Loucy (cell line): ENCODE measurements at regions not wholly inside any gene's neighbourhood (a gene's known extent, or its start where the extent isn't known, plus 50 kb on each side); places are given as distances from the start of the nearest gene placed in this dataset.

ENCODE experiments used
- H2AFZ ChIP-seq: fragments of 200-600 bp; sonication (generic); 2 replicates; pipeline ENCODE4 v1.6.0; 2016; ENCODE audit warnings: antibody characterized with exemption, mild to moderate bottlenecking, low read length, moderate library complexity
- H3F3A ChIP-seq: fragments of 200-600 bp; 2 replicates; pipeline ENCODE4 v1.6.0; 2016; ENCODE audit warnings: antibody characterized with exemption, low read depth, mild to moderate bottlenecking
- H3K27me3 ChIP-seq: fragments of 200-600 bp; sonication (generic); 2 replicates; pipeline ENCODE4 v1.6.1; 2014; ENCODE audit warnings: low read length, mild to moderate bottlenecking; ENCODE audit not compliant: insufficient read depth, poor library complexity, severe bottlenecking
- H3K36me3 ChIP-seq: fragments of 200-600 bp; sonication (generic); 2 replicates; pipeline ENCODE4 v1.6.1; 2016; ENCODE audit warnings: low read length; ENCODE audit not compliant: insufficient read depth
- H3K4me1 ChIP-seq: fragments of 200-600 bp; sonication (generic); 2 replicates; pipeline ENCODE4 v1.5.1; 2014; ENCODE audit warnings: low read length, mild to moderate bottlenecking; ENCODE audit not compliant: insufficient read depth, poor library complexity, severe bottlenecking
- H3K4me2 ChIP-seq: fragments of 200-600 bp; sonication (generic); 2 replicates; pipeline ENCODE4 v1.6.0; 2014; ENCODE audit warnings: antibody characterized with exemption, low read length, low read depth, mild to moderate bottlenecking; ENCODE audit not compliant: poor library complexity, severe bottlenecking
- H3K4me3 ChIP-seq: fragments of 200-600 bp; sonication (generic); 2 replicates; pipeline ENCODE4 v1.5.1; 2014; ENCODE audit warnings: low read length, mild to moderate bottlenecking, mixed read lengths; ENCODE audit not compliant: poor library complexity, severe bottlenecking
- H3K79me2 ChIP-seq: fragments of 200-600 bp; sonication (generic); 2 replicates; pipeline ENCODE4 v1.6.1; 2014; ENCODE audit warnings: low read length; ENCODE audit not compliant: insufficient read depth
- H3K9ac ChIP-seq: fragments of 200-600 bp; sonication (generic); 2 replicates; pipeline ENCODE4 v1.6.0; 2014; ENCODE audit warnings: mild to moderate bottlenecking, low read depth, low read length, moderate library complexity; ENCODE audit not compliant: poor library complexity, severe bottlenecking
- H3K9me2 ChIP-seq: fragments of 200-600 bp; sonication (generic); replicated peaks from 2 replicates; pipeline ENCODE4 v1.6.1; 2016; ENCODE audit warnings: low read depth, low read length, mixed read lengths
- H3K9me3 ChIP-seq: fragments of 200-600 bp; sonication (generic); 2 replicates; pipeline ENCODE4 v1.6.1; 2014; ENCODE audit warnings: mild to moderate bottlenecking, antibody characterized with exemption, low read length, low read depth; ENCODE audit not compliant: insufficient read depth
- H4K20me1 ChIP-seq: fragments of 200-600 bp; sonication (generic); 2 replicates; pipeline ENCODE4 v1.6.0; 2014; ENCODE audit warnings: antibody characterized with exemption, low read length, mild to moderate bottlenecking; ENCODE audit not compliant: insufficient read depth, poor library complexity, severe bottlenecking
- EZH2phosphoT487 ChIP-seq: fragments of 200-600 bp; IDR thresholded peaks from 2 replicates; pipeline ENCODE4 v1.6.1; 2018; ENCODE audit warnings: antibody characterized with exemption, mild to moderate bottlenecking, moderate library complexity, borderline replicate concordance
- TF ChIP-seq, protein P1 (sequence below): fragments of 200-600 bp; sonication (generic); conservative IDR thresholded peaks from 2 replicates; pipeline ENCODE4 v1.5.1; 2014; ENCODE audit warnings: mild to moderate bottlenecking, antibody characterized with exemption, low read length

- no peaks in the 10 kb centered on the region for H3K9me3 ChIP-seq
- H3K79me2 ChIP-seq = no peaks in the 10 kb centered on the region
- no peaks in the 10 kb centered on the region for H3K27me3 ChIP-seq
- H2AFZ ChIP-seq = no peak overlapping the region
- TF ChIP-seq EZH2phosphoT487 = no peak
- TF ChIP-seq, protein P1, sequence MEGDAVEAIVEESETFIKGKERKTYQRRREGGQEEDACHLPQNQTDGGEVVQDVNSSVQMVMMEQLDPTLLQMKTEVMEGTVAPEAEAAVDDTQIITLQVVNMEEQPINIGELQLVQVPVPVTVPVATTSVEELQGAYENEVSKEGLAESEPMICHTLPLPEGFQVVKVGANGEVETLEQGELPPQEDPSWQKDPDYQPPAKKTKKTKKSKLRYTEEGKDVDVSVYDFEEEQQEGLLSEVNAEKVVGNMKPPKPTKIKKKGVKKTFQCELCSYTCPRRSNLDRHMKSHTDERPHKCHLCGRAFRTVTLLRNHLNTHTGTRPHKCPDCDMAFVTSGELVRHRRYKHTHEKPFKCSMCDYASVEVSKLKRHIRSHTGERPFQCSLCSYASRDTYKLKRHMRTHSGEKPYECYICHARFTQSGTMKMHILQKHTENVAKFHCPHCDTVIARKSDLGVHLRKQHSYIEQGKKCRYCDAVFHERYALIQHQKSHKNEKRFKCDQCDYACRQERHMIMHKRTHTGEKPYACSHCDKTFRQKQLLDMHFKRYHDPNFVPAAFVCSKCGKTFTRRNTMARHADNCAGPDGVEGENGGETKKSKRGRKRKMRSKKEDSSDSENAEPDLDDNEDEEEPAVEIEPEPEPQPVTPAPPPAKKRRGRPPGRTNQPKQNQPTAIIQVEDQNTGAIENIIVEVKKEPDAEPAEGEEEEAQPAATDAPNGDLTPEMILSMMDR = no peak
- H3F3A ChIP-seq = no peaks in the 10 kb centered on the region
- H3K9ac ChIP-seq = no peak overlapping the region
- no peak overlapping the region for H3K4me3 ChIP-seq
- H3K4me2 ChIP-seq = no peak overlapping the region
- H4K20me1 ChIP-seq = no peaks in the 10 kb centered on the region
- H3K9me2 ChIP-seq = no peaks in the 10 kb centered on the region
- H3K4me1 ChIP-seq = no peaks in the 10 kb centered on the region
- H3K36me3 ChIP-seq = no peaks in the 10 kb centered on the region
Observed at GRCh38 chr6:12525276-12525675, 191.3 kb upstream of the PHACTR1 start.

DNA sequence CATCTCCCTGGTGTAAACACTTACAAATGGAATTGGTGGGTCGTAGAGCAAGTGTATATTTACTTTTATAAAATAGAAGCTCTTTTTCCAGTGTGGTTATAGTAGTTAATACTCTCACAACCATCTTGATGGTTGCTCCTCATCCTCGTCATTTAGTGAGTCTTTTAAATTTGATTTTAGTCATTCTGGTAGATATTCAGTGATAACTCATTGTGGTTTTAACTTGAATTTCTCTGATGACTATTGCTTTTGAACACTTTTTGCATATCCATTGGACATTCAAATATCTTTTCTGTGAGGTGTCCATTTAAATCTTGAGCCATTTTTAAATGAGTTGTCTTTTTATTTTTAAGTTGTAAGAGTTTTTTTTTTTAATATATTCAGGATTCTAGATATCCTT lies 189.2 kb upstream of the PHACTR1 start:
- Histone ChIP-seq H3K4me1 (no peaks in the 10 kb centered on the region), H3K9ac (no peak overlapping the region), H3F3A (no peaks in the 10 kb centered on the region), H3K9me3 (no peaks in the 10 kb centered on the region), H3K79me2 (no peaks in the 10 kb centered on the region), H3K4me2 (no peak overlapping the region), H3K36me3 (no peaks in the 10 kb centered on the region), H3K27me3 (no peaks in the 10 kb centered on the region), H3K4me3 (no peak overlapping the region), H3K9me2 (no peaks in the 10 kb centered on the region), H2AFZ (no peak overlapping the region), H4K20me1 (no peaks in the 10 kb centered on the region)
- no peak for TF ChIP-seq EZH2phosphoT487
- TF ChIP-seq, protein P1 = no peak

DNA sequence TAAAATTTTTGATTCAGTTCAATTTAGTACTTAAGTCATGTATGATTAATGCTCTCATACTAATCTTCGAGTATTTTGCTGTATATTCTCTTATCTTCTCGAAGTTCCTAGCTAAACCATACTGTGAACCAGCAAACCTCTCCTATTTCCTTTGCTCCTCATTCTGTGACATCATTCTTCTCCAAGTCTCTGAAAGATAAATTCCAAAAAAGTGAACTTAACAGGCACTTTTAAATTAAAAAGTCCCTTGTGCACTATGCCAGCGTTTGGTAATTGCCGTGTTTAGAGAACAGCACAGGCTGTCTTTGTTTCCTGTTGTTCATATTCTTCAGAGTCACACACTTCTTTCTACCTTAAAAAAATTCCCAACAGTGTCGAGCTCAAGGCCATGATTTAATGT lies 188.4 kb upstream of the PHACTR1 start:
- H3K9ac ChIP-seq = no peak overlapping the region

More for the DNA sequence above, 188.4 kb upstream of the PHACTR1 start:
- Histone ChIP-seq H3K36me3 (no peaks in the 10 kb centered on the region), H3K4me2 (no peak overlapping the region), H2AFZ (no peak overlapping the region), H3F3A (no peaks in the 10 kb centered on the region), H3K4me1 (no peaks in the 10 kb centered on the region), H3K9me3 (no peaks in the 10 kb centered on the region), H4K20me1 (no peaks in the 10 kb centered on the region), H3K9me2 (no peaks in the 10 kb centered on the region), H3K79me2 (no peaks in the 10 kb centered on the region), H3K27me3 (no peaks in the 10 kb centered on the region), H3K4me3 (no peak overlapping the region)
- no peak for TF ChIP-seq EZH2phosphoT487
- TF ChIP-seq, protein P1 = no peak
